HG03521 (cell line): ENCODE measurements at regions not wholly inside any gene's neighbourhood (a gene's known extent, or its start where the extent isn't known, plus 50 kb on each side); places are given as distances from the start of the nearest gene placed in this dataset.
"Not testable (repeated sequence)": the region's sequence is repeated elsewhere in the genome, so short reads cannot be mapped to it uniquely, and the experiment has no call there.

Source experiments
- ATAC-seq: cut with Tn5 transposase; IDR thresholded peaks from one replicate; pipeline ENCODE4 v1.9.1; 2021; ENCODE audit warnings: mild to moderate bottlenecking, moderate library complexity; ENCODE audit not compliant: unreplicated experiment

DNA sequence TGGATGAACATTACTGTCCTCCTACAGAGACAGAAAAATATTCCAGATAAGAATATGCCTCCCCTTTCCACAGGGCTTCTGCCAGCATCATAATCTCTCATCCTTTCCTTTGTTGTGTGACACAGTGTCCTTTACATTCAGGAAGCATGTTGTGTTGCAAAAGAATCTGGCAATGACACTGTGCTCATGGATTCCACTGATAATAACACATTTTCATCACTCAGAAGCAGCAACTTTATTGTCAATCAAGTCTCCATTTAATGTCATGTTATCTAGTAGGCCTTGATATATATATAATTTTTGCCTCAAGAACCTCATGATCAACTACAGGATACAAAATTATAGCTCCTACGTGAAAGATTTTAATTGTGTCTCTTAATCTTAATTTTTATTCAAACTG lies 833.9 kb downstream of the FSTL5 start:
- ATAC-seq: no peak

DNA sequence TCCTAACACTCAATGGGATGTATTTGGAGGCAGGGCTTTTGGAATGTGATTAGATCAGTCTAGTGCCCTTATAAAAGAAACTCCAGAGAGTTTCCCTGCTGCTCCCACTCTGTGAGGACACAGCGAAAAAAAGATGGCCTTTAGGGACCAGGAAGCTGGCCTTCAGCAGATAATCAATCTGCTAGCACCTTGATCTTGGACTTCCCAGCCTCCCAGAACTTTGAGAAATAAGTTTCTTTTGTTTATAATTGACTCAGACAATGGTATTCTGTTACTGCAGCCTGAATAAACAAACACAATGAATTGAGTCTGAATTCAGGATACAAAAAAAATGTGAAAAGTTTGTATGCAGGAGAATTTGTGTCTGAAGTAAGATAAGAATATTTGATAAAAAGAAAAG lies 842.1 kb downstream of the FSTL5 start:
- no peak for ATAC-seq

DNA sequence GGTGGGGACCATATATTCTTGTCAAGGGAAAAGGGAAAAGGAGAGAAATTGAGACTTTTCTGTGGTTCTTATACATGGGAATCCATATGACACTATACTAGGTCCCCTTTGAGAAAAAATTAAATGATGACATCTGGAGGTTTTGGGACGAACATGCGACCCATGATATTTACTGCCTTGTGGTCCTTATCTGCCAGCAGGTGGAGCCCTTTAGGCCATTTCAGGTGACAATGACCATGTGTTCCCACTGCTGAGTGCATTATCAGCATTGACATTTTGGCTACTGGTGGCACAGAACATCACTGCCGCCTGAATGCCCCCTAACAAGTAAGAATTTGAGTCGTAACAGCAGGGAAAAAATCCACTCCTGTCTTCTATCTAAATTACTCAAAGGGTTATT lies 843.4 kb downstream of the FSTL5 start:
- ATAC-seq: no peak

DNA sequence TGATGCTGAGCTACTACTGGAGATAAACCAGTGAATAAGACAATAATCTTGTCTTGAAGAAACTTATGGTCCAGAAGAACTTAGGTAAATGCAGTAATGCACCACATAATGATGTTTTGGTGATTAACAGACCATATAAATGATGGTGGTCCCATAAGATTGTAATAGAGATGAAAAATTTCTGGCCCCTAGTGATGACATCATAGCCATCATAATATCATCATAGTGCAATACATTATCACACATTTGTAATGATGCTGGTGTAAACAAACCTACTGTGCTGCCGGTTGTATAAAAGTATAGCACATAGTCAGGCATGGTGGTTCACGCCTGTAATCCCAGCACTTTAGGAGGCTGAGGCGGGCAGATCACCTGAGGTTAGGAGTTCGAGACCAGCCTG lies 846.8 kb downstream of the FSTL5 start:
- no peak for ATAC-seq

DNA sequence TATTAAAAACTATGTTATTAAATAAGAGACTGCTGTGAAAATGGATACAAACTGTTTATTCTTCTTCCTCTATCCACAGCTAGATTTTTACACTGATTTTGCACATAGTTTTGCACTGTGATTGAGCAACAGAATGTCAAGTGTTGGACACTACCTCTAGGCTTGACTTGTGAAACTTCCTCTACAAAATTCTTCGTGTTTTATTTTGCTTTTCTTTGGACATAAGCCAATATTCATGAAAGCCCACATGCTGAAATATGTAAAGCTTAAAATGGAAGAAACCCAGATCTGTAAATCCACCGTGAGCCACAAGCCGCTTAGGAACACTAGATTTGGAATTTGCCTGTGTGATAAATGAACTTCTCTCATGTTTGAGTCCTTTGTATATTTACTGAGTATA lies 849.4 kb downstream of the FSTL5 start:
- no peak for ATAC-seq

DNA sequence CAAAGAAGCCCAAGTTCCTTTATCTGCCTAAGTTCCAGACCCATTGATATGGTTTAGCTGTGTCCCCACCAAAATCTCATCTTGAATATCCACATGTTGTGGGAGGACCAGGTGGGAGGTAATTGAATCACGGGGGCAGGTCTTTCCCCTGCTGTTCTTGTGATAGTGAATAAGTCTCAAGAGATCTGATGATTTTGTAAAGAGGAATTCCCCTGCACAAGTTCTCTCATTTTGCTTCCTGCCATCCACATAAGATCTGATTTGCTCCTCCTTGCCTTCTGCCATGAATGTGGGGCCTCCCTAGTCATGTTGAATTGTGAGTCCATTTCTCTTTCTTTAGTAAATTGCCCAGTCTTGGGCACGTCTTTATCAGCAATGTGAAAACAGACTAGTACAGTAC lies 860.2 kb downstream of the FSTL5 start:
- no peak for ATAC-seq

DNA sequence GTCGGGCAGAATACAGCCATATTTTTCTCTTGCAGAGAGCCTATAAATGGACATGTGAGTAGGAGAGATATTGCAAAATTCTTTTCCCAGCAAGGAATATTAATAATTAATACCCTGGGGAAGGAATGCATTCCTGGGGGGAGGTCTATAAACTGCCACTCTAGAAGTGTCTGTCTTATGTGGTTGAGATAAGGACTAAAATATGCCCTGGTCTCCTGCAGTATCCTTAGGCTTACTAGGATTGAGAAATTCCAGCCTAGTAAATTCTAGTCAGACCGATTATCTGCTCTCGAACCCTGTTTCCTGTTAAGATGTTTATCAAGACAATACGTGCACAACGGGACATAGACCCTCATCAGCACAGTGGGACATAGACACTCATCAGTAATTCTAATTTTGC lies 872.6 kb downstream of the FSTL5 start:
- no peak for ATAC-seq

DNA sequence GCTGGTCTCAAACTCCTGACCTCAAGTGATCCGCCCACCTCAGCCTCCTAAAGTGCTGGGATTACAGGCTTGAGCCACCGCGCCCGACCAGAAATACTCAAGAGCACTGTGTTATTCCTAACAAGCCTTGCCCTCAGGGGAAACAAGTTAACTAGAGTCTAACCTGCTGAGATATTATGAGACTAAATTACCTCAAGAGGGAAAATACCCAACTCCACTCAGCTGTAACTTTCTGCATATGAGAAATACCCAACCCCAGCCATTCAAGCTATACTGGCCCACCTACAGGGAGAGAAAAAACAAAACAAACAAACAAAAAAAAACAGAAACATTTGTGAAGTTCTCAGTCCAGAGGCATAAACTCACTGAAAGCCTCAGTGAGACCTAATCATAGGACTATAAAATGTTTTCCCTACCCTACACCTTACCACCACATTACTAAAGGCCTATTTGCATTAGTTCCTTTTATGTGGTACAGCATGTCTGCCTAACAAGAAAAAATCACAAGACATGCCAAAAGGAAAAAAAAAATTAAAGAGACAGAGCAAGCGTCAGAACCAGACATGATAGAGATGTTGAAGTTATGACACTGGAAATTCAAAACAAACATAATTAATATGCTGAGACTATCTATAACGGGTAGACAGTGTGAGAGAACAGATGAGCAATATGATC lies 876.0 kb downstream of the FSTL5 start:
- no peak for ATAC-seq

DNA sequence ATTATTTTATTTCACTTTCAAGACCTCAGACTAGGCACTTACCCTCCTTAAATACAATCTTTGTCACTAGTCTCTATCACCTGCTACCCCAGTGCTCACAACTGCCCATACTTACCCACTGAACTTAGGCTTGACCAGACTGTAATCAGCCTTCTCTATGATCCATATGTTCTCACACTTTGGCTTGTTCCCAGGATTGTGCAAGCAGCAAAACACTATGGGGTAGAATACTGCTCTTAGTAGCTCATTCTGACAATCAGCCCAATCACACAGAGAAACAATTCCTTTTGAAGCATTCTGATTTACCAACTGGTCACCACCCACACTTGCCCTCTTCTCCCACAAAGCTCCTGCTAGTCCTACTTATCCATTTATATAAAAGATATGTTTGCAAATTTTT lies 878.3 kb downstream of the FSTL5 start:
- ATAC-seq: no peak

DNA sequence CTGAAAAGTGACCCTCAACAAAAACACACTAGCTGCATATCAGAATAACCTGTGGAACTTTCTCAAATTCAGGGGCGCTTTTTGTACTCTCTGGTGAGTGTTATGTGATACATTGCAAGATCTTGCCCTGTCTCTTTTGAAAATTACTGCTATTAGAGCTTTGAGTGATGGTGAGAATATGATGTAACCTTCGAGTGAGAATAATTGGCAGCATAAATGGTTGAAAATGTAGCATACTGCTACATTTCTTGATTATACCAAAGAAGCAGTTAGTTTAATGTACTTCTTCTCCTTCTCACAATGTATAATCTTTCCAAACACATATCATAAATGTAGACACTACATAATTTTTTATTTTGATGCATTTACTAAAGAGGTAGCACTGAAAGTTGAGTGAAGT lies 882.9 kb downstream of the FSTL5 start:
- ATAC-seq: no peak

DNA sequence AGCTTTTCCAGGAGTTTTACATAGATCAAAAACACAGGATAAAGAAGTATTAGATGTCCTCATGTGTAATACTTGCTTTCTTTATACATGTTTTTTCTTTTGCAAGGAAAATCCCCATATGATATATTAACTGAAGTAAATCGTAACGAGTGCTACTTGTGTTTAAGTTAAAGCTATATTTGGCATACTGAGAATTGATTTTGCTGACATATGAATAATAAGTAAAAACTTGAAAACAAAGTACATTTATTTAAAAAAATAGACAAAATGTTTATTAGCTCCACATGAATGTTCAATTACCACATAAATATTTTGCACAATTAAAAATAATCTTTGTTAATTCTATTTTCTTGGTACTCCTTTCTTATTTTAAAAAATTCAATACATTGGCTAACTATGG lies 884.7 kb downstream of the FSTL5 start:
- ATAC-seq: no peak

DNA sequence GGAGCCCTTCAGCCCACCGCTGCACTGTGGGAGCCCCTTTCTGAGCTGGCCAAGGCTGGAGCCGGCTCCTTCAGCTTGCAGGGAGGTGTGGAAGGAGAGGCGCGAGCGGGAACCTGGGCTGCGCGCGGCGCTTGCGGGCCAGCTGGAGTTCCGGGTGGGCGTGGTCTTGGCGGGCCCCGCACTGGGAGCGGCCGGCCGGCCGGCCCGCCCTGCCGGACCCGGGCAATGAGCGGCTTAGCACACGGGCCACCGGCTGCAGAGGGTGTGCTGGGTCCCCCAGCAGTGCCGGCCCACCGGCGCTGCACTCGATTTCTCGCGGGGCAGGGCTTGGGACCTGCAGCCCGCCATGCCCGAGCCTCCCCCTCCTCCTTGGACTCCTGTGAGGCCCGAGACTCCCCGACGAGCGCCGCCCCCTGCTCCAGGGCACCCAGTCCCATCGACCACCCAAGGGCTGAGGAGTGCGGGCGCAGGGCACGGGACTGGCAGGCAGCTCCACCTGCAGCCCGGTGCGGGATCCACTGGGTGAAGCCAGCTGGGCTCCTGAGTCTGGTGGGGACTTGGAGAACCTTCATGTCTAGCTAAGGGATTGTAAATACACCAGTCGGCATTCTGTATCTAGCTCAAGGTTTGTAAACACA lies 886.5 kb downstream of the FSTL5 start:
- not testable (repeated sequence) for ATAC-seq

DNA sequence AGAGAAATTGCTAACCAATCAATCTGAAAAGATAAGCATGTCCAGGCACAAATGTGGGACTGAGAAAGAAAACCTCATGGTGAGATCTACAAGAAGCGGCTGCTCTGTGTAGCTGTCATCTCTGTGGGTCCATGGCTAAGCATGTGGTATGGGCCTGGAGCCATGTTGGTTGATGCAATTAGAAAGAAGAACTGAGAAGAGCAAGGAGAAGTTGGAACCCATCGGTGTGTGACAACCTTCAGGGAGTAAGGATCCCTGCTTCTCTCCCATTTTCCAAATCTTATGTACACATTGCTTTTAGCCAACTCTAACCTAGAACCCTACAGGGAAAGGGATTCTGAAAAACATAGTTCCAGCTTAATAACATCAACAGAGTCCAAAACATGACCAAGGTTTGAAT lies 890.2 kb downstream of the FSTL5 start:
- ATAC-seq: no peak

DNA sequence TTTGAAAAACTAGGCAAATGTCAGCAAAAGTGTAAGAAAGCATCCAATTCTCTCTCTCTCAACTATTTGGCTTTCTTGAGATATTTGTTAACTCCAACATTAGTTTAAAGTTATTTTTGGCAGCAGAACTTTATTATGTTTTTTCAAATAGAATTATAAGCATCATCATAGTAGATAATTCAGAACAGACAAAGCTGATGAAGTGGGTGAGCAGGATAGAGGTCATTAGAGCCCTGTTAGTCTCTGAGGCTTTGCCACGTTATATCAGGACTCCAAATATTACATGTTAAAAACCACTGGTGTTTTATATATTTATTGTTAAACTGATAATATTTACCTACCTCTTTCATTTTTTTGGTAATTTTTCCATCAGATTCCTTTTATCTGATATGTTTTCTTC lies 903.0 kb downstream of the FSTL5 start:
- ATAC-seq: no peak

DNA sequence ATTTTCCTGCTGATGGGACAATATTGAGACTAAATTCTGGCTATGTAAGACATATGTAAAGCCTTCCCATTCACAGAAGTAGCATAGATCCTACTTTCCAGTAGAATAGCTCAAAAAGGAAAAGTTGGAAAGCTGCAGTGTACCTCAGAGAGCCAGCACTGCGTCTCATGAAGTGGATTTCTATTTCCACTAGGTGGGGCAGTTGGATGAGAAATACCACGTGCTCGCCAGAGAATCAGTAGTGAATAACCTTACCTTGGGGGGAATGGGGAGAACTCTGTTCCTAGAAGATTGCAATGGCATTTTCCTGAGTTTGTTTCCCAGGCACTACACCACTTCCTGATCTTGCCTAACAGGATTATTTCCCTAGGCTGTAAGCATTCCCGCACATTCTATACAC lies 907.1 kb downstream of the FSTL5 start:
- ATAC-seq: no peak

DNA sequence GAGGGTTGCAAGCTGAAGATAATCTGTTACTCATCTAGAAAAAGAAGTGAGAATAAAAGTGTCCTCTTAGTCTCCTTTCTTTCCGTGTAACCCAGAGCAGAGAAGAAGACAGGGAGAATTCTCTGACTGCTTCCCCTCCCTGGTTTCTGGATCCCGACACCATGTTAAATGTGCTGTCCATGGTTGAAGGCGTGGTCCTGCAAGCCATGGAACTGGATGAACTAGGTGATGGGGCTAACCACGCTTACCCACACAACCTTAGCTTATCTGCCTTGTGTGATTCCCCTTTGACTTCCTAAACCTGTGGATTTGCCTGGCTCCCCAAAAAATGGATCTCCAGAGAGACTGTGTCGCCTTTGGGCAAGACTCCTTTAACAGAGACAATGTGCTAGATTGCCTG lies 907.6 kb downstream of the FSTL5 start:
- ATAC-seq: no peak

DNA sequence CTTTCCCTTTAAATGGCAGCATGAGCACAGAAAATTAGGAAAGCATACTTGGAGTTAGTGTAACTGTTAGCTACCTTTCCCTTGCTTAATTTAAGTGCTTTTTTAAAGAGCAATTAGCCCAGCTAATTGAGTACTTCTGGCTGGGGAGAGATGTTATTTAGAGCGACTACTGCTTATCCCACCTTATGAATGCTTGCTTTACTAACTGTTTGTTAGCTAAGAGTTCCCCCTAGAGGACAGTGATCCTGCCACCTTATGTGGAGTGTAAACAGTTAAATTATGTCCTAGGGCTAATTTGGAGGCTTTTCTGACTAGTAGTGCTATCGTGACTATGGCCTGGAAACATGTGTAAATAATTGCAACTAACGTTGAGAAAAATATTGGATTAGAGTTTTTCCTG lies 909.4 kb downstream of the FSTL5 start:
- no peak for ATAC-seq

DNA sequence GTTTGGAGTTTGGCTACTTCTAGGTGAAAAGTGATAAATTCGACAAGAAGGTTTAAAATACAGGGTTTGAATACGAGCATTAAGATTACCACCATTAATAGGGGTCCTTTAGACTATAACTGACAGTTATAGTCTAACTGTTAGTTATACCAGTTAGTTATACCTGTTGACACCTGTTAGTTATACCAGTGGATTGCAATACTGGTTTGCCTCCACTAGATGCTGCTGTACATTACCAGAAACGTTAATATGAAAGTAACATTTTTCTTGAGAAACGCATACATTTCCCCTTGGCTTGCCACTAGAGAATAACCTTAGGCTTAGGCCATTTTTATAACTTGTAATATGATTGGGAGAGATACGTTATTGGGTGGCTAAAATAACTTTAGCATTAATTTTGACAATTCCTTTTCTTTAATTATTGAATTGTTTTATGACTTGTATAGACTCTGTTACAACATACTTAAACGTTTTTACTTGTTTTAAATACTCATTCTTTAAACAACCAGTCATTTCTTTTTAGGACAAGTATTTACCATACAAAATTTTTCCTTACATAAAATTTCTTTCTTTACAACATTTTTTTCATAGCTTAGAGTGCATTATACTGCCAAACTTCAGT lies 911.2 kb downstream of the FSTL5 start:
- peak; percentile 58 for ATAC-seq

DNA sequence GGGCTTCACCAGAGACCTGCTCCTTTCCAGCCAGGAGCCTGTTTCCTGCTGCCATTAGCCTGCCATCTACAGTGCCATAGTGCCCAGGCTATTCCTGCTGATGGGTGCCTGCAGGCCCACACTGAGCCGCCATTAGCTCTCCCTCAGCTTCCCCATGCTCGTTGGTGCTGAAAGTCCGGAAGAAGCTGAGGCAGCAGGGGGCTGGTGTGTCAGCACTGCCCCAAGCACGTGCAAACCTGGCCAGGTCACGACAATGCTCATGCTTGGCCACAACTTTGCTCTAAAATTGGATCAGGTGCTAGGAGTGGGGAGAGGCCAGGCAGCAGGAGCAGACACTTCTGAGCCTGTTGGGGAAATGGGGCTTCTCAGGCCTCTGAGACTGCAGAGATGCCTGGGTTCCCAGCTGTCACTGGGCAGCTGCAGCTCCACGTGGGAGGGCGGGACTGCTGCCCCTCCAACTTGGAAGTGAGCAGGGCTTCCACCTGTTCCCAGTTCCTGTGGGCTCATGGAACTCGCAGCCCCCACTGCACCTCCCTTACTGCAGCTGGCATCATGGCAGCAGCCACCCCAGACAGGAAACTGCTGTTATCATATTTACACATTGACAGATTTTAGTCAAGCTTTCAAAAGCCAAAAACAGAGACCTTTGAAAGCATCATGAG lies 913.9 kb downstream of the FSTL5 start:
- no peak for ATAC-seq

DNA sequence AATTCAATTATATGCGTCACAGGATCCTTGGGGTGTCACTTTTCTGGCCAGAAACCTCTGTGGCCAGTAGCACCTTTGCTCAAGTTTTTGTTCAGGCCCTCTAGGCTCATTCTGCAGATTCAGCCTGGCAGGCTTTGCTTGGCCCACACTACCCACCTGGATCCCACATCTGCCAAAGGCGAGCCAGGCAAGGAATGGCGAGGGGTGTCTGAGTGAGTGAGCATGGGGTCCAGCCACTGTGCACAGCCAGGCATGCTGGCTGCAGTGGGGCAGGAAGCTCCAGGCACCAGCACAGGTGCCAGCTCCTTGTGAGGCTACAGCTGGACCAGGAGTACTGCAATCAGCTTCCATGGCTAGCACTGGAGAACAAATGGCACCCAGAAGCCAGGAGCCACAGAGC lies 914.9 kb downstream of the FSTL5 start:
- no peak for ATAC-seq

DNA sequence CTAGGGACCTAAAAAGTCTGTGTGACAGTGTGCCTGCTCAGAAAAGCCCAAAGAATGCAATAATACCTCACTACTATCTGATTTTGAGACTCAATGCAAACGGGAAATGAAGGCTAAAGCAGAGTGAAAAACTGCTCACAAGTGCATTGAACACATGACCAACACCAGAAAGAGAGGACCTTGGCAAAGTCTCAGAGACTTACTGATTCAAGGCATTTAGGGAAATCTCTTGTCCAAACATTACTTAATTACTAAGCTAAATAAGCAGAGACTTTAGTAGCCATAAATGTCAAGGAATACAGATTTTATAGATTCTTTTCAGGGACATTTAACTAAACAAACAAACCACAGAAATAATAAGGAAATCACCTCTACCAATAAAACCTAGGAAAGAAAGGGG lies 916.0 kb downstream of the FSTL5 start:
- ATAC-seq: no peak

DNA sequence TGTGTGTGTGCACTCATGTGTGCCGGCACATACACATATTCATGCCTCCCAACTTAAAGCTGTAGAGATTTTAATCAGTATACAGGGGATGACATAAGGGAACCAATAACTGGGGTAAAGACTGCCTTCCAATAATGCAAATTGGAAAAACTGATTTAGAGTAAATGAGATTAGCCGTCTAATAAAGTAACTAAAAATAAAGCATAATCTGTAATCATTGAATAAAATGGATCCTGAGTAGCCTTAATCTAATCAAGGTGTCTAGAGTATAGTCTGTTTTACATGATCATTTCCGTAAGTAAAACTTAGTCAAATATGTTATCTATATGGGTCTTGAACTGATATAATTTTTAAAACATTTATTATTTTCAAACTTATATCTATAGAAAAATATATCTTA lies 925.8 kb downstream of the FSTL5 start:
- no peak for ATAC-seq
